ENCODE measurements at regions not wholly inside any gene's neighbourhood (a gene's known extent, or its start where the extent isn't known, plus 50 kb on each side); places are given as distances from the start of the nearest gene placed in this dataset.

- TF ChIP-seq CTCF (IDR thresholded peaks at IDR 0.05) (no peak), POLR2A (IDR thresholded peaks at IDR 0.05) (no peak), EP300 (IDR thresholded peaks at IDR 0.05; ENCODE audit: low read depth) (no peak), POLR2AphosphoS5 (IDR thresholded peaks at IDR 0.05) (no peak)
These were observed 153.2 kb downstream of the WNT5A start for GRCh38 chr3:55333923-55334322.
